Astrocyte (in vitro differentiated cells and primary cell): ENCODE measurements at regions not wholly inside any gene's neighbourhood (a gene's known extent, or its start where the extent isn't known, plus 50 kb on each side); places are given as distances from the start of the nearest gene placed in this dataset.

Experiments used
- DNase-seq: peaks from one replicate; pipeline ENCODE4 v3.0.0-alpha.2; 2010; ENCODE audit warnings: low read depth
- FAIRE-seq: peaks from 2 replicates; lab custom pipeline; 2011; peaks lifted over from hg19 to GRCh38; lab: Jason Lieb, UNC
- H2AFZ ChIP-seq: 2 replicates; pipeline ENCODE4 v1.6.0; 2012; ENCODE audit warnings: low read depth, low read length, inconsistent platforms
- H3K27ac ChIP-seq: 2 replicates; pipeline ENCODE4 v1.5.1; 2011; ENCODE audit warnings: low read depth, low read length, inconsistent platforms
- H3K27me3 ChIP-seq: 2 replicates; pipeline ENCODE4 v1.6.0; 2011; ENCODE audit warnings: low read length, inconsistent platforms; ENCODE audit not compliant: insufficient read depth
- H3K36me3 ChIP-seq: 2 replicates; pipeline ENCODE4 v1.5.1; 2011; ENCODE audit warnings: low read length, inconsistent platforms; ENCODE audit not compliant: insufficient read depth
- H3K4me1 ChIP-seq: 2 replicates; pipeline ENCODE4 v1.5.1; 2011; ENCODE audit warnings: low read length, inconsistent platforms; ENCODE audit not compliant: insufficient read depth
- H3K4me2 ChIP-seq: 2 replicates; pipeline ENCODE4 v1.6.0; 2012; ENCODE audit warnings: low read length, inconsistent platforms
- H3K4me3 ChIP-seq: 2 replicates; pipeline ENCODE4 v1.5.1; 2011; ENCODE audit warnings: low read depth, mild to moderate bottlenecking, low read length, inconsistent platforms; ENCODE audit not compliant: insufficient read depth
- H3K79me2 ChIP-seq: 2 replicates; pipeline ENCODE4 v1.6.0; 2012; ENCODE audit warnings: mild to moderate bottlenecking, low read length, inconsistent platforms; ENCODE audit not compliant: insufficient read depth
- H3K9ac ChIP-seq: 2 replicates; pipeline ENCODE4 v1.6.0; 2012; ENCODE audit warnings: mild to moderate bottlenecking, low read length, inconsistent platforms
- H3K9me3 ChIP-seq: 2 replicates; pipeline ENCODE4 v1.5.1; 2012; ENCODE audit warnings: low read depth, mild to moderate bottlenecking, low read length, inconsistent platforms; ENCODE audit not compliant: insufficient read depth
- H4K20me1 ChIP-seq: 2 replicates; pipeline ENCODE4 v1.6.0; 2012; ENCODE audit warnings: low read length, inconsistent platforms; ENCODE audit not compliant: insufficient read depth
- H3K27ac Mint-ChIP-seq: one replicate; pipeline ENCODE4 v1.8.0; 2021; ENCODE audit warnings: mild to moderate bottlenecking, mixed read lengths; ENCODE audit not compliant: unreplicated experiment
- H3K27me3 Mint-ChIP-seq: one replicate; pipeline ENCODE4 v1.8.0; 2021; ENCODE audit warnings: low read depth, mixed read lengths; ENCODE audit not compliant: unreplicated experiment
- H3K36me3 Mint-ChIP-seq: one replicate; pipeline ENCODE4 v1.8.0; 2021; ENCODE audit warnings: low read depth, mixed read lengths; ENCODE audit not compliant: unreplicated experiment
- H3K4me1 Mint-ChIP-seq: one replicate; pipeline ENCODE4 v1.8.0; 2021; ENCODE audit warnings: low read depth, mixed read lengths; ENCODE audit not compliant: unreplicated experiment
- H3K4me3 Mint-ChIP-seq: one replicate; pipeline ENCODE4 v1.8.0; 2021; ENCODE audit warnings: mild to moderate bottlenecking, moderate library complexity, mixed read lengths; ENCODE audit not compliant: unreplicated experiment
- H3K9me3 Mint-ChIP-seq: one replicate; pipeline ENCODE4 v1.8.0; 2021; ENCODE audit warnings: mild to moderate bottlenecking, mixed read lengths; ENCODE audit not compliant: unreplicated experiment
- EZH2 ChIP-seq: IDR thresholded peaks from 2 replicates; pipeline ENCODE4 v1.6.1; 2012; ENCODE audit warnings: mild to moderate bottlenecking, low read length, inconsistent platforms; ENCODE audit not compliant: insufficient read depth
- TF ChIP-seq, protein P1 (sequence below): IDR thresholded peaks from 2 replicates; pipeline ENCODE4 v1.5.1; 2011; ENCODE audit warnings: low read depth, mild to moderate bottlenecking, inconsistent platforms, low read length, moderate library complexity; ENCODE audit not compliant: insufficient read depth

GRCh38 chr12:53829130-53829819 lies 77.5 kb upstream of the CISTR start:
- no peak overlapping the region for H3K4me2 ChIP-seq
- no peaks in the 10 kb centered on the region for H3K36me3 ChIP-seq
- H3K9ac ChIP-seq, result no peak overlapping the region
- no peaks in the 10 kb centered on the region for H3K4me1 ChIP-seq
- H3K79me2 ChIP-seq, result no peaks in the 10 kb centered on the region
- H3K27me3 ChIP-seq, result peaks cover 14% of the 10 kb centered on the region
- H3K9me3 ChIP-seq, result no peaks in the 10 kb centered on the region
- peaks cover 3% of the 10 kb centered on the region for H3K9me3 Mint-ChIP-seq
- no peak for DNase-seq
- no peak overlapping the region for H3K27ac Mint-ChIP-seq
- no peak overlapping the region for H3K4me3 Mint-ChIP-seq
- H2AFZ ChIP-seq, result no peak overlapping the region
- no peaks in the 10 kb centered on the region for H4K20me1 ChIP-seq
- no peak for TF ChIP-seq EZH2
- TF ChIP-seq, protein P1, sequence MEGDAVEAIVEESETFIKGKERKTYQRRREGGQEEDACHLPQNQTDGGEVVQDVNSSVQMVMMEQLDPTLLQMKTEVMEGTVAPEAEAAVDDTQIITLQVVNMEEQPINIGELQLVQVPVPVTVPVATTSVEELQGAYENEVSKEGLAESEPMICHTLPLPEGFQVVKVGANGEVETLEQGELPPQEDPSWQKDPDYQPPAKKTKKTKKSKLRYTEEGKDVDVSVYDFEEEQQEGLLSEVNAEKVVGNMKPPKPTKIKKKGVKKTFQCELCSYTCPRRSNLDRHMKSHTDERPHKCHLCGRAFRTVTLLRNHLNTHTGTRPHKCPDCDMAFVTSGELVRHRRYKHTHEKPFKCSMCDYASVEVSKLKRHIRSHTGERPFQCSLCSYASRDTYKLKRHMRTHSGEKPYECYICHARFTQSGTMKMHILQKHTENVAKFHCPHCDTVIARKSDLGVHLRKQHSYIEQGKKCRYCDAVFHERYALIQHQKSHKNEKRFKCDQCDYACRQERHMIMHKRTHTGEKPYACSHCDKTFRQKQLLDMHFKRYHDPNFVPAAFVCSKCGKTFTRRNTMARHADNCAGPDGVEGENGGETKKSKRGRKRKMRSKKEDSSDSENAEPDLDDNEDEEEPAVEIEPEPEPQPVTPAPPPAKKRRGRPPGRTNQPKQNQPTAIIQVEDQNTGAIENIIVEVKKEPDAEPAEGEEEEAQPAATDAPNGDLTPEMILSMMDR, result no peak
- no peaks in the 10 kb centered on the region for H3K4me1 Mint-ChIP-seq
- peaks cover 23% of the 10 kb centered on the region for H3K27me3 Mint-ChIP-seq
- H3K4me3 ChIP-seq, result no peak overlapping the region
- no peak overlapping the region for H3K27ac ChIP-seq
- H3K36me3 Mint-ChIP-seq, result no peaks in the 10 kb centered on the region
- no peak for FAIRE-seq

GRCh38 chr12:53830631-53831030 lies 78.9 kb upstream of the CISTR start:
- FAIRE-seq, result no peak
- no peak overlapping the region for H2AFZ ChIP-seq
- H3K27me3 Mint-ChIP-seq, result peaks cover 18% of the 10 kb centered on the region

More at GRCh38 chr12:53830631-53831030, 78.9 kb upstream of the CISTR start:
- Histone ChIP-seq H3K36me3 (no peaks in the 10 kb centered on the region), H3K79me2 (no peaks in the 10 kb centered on the region), H3K27me3 (peaks cover 15% of the 10 kb centered on the region), H3K4me2 (no peak overlapping the region), H3K27ac (no peak overlapping the region), H3K9me3 (no peaks in the 10 kb centered on the region), H3K4me1 (no peaks in the 10 kb centered on the region), H4K20me1 (no peaks in the 10 kb centered on the region), H3K4me3 (no peak overlapping the region), H3K9ac (no peak overlapping the region)
- H3K9me3 Mint-ChIP-seq, result peaks cover 3% of the 10 kb centered on the region
- DNase-seq, result no peak
- no peak overlapping the region for H3K4me3 Mint-ChIP-seq
- H3K36me3 Mint-ChIP-seq, result no peaks in the 10 kb centered on the region
- H3K27ac Mint-ChIP-seq, result no peak overlapping the region
- no peaks in the 10 kb centered on the region for H3K4me1 Mint-ChIP-seq
- TF ChIP-seq EZH2, result no peak
- TF ChIP-seq, protein P1, result no peak
